ENCODE measurements at regions not wholly inside any gene's neighbourhood (a gene's known extent, or its start where the extent isn't known, plus 50 kb on each side); places are given as distances from the start of the nearest gene placed in this dataset.
"Not testable (repeated sequence)": the region's sequence is repeated elsewhere in the genome, so short reads cannot be mapped to it uniquely, and the experiment has no call there.

DNA sequence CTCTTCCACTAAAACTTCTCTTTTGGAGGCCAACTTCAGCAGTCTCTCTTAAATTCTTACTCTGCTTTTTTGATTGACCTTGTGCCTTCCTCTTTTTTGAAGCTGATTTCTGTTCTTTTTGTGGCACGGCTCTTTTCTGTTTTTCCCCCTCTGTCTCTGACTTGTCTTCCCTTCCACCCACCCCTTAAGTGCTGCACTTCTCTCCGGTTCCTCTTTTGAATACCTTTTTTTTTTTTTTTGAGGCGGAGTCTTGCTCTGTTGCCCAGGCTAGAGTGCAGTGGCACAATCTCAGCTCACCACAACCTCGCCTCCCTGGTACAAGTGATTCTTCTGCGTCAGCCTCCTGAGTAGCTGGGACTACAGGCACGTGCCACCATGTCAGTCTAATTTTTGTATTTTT lies 211.9 kb downstream of the BLID start:
- intact Hi-C loops (cut with DNase I; ENCODE audit: low total_unique reads) = loop anchor here (10.0 kb wide), 1 partner anchor 1749 kb away; no protein-coding TSS in a partner anchor
- TF ChIP-seq, protein P1, sequence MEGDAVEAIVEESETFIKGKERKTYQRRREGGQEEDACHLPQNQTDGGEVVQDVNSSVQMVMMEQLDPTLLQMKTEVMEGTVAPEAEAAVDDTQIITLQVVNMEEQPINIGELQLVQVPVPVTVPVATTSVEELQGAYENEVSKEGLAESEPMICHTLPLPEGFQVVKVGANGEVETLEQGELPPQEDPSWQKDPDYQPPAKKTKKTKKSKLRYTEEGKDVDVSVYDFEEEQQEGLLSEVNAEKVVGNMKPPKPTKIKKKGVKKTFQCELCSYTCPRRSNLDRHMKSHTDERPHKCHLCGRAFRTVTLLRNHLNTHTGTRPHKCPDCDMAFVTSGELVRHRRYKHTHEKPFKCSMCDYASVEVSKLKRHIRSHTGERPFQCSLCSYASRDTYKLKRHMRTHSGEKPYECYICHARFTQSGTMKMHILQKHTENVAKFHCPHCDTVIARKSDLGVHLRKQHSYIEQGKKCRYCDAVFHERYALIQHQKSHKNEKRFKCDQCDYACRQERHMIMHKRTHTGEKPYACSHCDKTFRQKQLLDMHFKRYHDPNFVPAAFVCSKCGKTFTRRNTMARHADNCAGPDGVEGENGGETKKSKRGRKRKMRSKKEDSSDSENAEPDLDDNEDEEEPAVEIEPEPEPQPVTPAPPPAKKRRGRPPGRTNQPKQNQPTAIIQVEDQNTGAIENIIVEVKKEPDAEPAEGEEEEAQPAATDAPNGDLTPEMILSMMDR (IDR thresholded peaks at IDR 0.05) = no peak
- TF ChIP-seq POLR2A (IDR thresholded peaks at IDR 0.05) (no peak), POLR2AphosphoS5 (IDR thresholded peaks at IDR 0.05) (no peak)
- no peak overlapping the region for H3K4me3 ChIP-seq
- H3K4me1 ChIP-seq = no peaks in the 10 kb centered on the region
- H3K27me3 ChIP-seq = no peaks in the 10 kb centered on the region
- 73 to 75% methylated on average over 3 to 6 of the region's 6 CpGs for WGBS, 2 donors (ENCODE audit: low coverage in 1 of 2)
- no peak overlapping the region for H3K27ac ChIP-seq
- DNase-seq = no peak
- H3K9me3 ChIP-seq = no peaks in the 10 kb centered on the region
- H3K36me3 ChIP-seq = no peaks in the 10 kb centered on the region
- in situ Hi-C loops (cut with MboI; ENCODE audit: low pct_ligation_motif_present in 1 of 4, low pct_unique_long_range_greater_than_20kb in 1 of 4, low sequenced_read_pairs in 3 of 4) = no loop called here

DNA sequence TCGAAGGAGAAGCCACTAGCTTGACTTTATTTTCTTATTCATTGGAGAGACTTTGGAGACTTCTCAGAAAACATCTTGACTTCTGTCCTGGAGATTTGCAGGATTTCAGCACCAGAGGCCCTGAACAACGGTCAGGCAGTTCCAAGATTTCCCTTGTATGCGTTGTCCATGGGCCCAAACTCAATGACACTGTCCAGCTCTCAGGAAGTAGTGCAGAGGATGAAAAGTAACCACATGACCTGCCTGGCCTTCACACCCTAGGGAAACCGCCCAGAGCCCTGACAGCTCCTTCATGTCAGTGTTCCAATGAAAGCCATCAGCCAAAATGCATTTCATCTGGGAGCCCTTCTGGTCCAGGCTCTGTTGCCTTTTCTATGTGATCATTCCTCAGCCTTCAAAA lies 214.1 kb downstream of the BLID start:
- in situ Hi-C loops (cut with MboI; ENCODE audit: low pct_ligation_motif_present in 1 of 4, low pct_unique_long_range_greater_than_20kb in 1 of 4, low sequenced_read_pairs in 3 of 4) (no loop called here), intact Hi-C loops (cut with DNase I; ENCODE audit: low total_unique reads) (loop anchor here (10.0 kb wide), 1 partner anchor 1747 kb away; no protein-coding TSS in a partner anchor)
- TF ChIP-seq POLR2AphosphoS5 (IDR thresholded peaks at IDR 0.05) (no peak), EP300 (IDR thresholded peaks at IDR 0.05; ENCODE audit: low read depth) (no peak), POLR2A (IDR thresholded peaks at IDR 0.05) (no peak)
- TF ChIP-seq, protein P1 (IDR thresholded peaks at IDR 0.05) = no peak
- Histone ChIP-seq H3K27ac (no peak overlapping the region), H3K4me3 (no peak overlapping the region), H3K27me3 (no peaks in the 10 kb centered on the region), H3K4me1 (no peaks in the 10 kb centered on the region), H3K9me3 (no peaks in the 10 kb centered on the region), H3K36me3 (no peaks in the 10 kb centered on the region)
- 75 to 81% methylated on average over 3 to 4 of the region's 4 CpGs for WGBS, 2 donors (ENCODE audit: low coverage in 1 of 2)
- DNase-seq = no peak

DNA sequence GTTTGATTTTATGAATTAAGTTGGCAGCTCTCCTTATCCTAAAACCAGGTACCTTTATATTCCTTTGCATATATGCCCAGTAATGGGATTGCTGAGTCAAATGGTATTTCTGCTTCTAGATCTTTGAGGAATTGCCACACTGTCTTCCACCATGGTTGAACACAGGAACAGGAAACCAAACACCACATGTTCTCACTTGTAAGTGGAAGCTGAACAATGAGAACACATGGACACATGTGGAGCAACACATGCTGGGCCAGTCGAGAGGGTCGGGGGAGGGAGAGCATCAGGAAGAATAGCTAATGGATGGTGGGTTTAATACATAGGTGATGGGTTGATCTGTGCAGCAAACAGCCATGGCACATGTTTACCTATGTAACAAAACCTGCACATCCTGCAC lies 214.6 kb downstream of the BLID start:
- in situ Hi-C loops (cut with MboI; ENCODE audit: low pct_ligation_motif_present in 1 of 4, low pct_unique_long_range_greater_than_20kb in 1 of 4, low sequenced_read_pairs in 3 of 4); H3K36me3 ChIP-seq; H3K27ac ChIP-seq; DNase-seq; H3K9me3 ChIP-seq; H3K4me1 ChIP-seq; H3K27me3 ChIP-seq; H3K4me3 ChIP-seq: not testable (repeated sequence)
- intact Hi-C loops (cut with DNase I; ENCODE audit: low total_unique reads) = loop anchor here (10.0 kb wide), 1 partner anchor 1747 kb away; no protein-coding TSS in a partner anchor
- 81% methylated on average over 2 of the region's 2 CpGs; no CpG with 5 or more reads in 1 of the 2 donors for WGBS, 2 donors (ENCODE audit: low coverage in 1 of 2)

DNA sequence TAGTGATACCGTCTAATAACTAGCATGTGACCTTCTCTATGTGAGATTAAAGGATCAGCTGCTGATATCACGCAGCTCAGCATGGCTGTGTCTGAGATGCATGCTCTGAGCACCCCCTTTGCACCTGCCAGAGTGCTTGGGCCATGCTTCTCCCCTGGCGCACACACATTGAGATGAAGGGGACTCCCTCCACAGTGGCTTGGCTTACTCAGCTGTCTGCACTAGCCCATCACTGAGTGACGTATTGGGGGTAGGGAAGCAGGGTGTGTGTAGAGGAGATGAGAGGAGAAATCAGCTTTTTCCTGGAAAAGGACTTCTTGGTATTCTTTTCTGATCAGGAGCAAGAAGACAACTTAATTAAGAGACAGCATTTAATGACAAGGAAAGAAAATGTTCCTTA lies 216.5 kb downstream of the BLID start:
- no peak overlapping the region for H3K27ac ChIP-seq
- WGBS, 2 donors (ENCODE audit: low coverage in 1 of 2) = 89% methylated on average over 4 of the region's 4 CpGs; no CpG with 5 or more reads in 1 of the 2 donors
- H3K36me3 ChIP-seq = no peaks in the 10 kb centered on the region
- no peak for TF ChIP-seq POLR2A (IDR thresholded peaks at IDR 0.05)
- TF ChIP-seq, protein P1 (IDR thresholded peaks at IDR 0.05) = no peak
- TF ChIP-seq POLR2AphosphoS5 (IDR thresholded peaks at IDR 0.05) = no peak
- no peak for TF ChIP-seq EP300 (IDR thresholded peaks at IDR 0.05; ENCODE audit: low read depth)
- no peak overlapping the region for H3K4me3 ChIP-seq
- H3K9me3 ChIP-seq = no peaks in the 10 kb centered on the region
- no peaks in the 10 kb centered on the region for H3K27me3 ChIP-seq
- in situ Hi-C loops (cut with MboI; ENCODE audit: low pct_ligation_motif_present in 1 of 4, low pct_unique_long_range_greater_than_20kb in 1 of 4, low sequenced_read_pairs in 3 of 4) (no loop called here), intact Hi-C loops (cut with DNase I; ENCODE audit: low total_unique reads) (no loop called here)
- no peak for DNase-seq
- no peaks in the 10 kb centered on the region for H3K4me1 ChIP-seq

DNA sequence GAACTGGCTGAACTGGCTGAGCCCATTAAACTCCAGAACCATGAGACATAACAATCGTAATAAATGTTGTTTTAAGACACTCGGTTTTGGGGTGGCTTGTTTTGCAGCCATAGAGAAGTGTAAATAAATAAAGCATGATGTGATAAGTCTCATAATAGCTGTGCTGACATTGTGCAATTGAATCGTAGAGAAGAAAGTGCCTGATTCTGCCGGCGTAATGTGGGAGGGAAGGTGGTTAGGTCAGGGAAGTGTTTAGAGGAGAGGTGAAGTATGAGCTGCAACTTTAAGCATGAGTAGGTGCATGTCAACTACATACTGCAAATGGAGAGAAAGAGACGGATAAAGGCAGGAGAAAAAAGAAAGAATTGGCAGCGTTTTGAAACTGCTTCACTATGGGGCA lies 217.1 kb downstream of the BLID start:
- H3K4me3 ChIP-seq = no peak overlapping the region
- H3K27ac ChIP-seq = no peak overlapping the region
- H3K27me3 ChIP-seq = no peaks in the 10 kb centered on the region
- intact Hi-C loops (cut with DNase I; ENCODE audit: low total_unique reads) (no loop called here), in situ Hi-C loops (cut with MboI; ENCODE audit: low pct_ligation_motif_present in 1 of 4, low pct_unique_long_range_greater_than_20kb in 1 of 4, low sequenced_read_pairs in 3 of 4) (no loop called here)
- DNase-seq = no peak
- no peaks in the 10 kb centered on the region for H3K4me1 ChIP-seq
- H3K9me3 ChIP-seq = no peaks in the 10 kb centered on the region
- TF ChIP-seq, protein P1 (IDR thresholded peaks at IDR 0.05) = no peak
- no peak for TF ChIP-seq EP300 (IDR thresholded peaks at IDR 0.05; ENCODE audit: low read depth)
- TF ChIP-seq POLR2A (IDR thresholded peaks at IDR 0.05) = no peak
- no peak for TF ChIP-seq POLR2AphosphoS5 (IDR thresholded peaks at IDR 0.05)
- 34 to 52% methylated on average over 6 to 7 of the region's 7 CpGs for WGBS, 2 donors (ENCODE audit: low coverage in 1 of 2)
- no peaks in the 10 kb centered on the region for H3K36me3 ChIP-seq

Data from transverse colon (tissue), 4 donors.